Activated CD4-positive, alpha-beta T cell treated with anti-CD3 and anti-CD28 coated beads, Interleukin-2, amount 50 U/mL, for 48 hours (primary cell): ENCODE measurements at regions not wholly inside any gene's neighbourhood (a gene's known extent, or its start where the extent isn't known, plus 50 kb on each side); places are given as distances from the start of the nearest gene placed in this dataset.
"Not testable (repeated sequence)": the region's sequence is repeated elsewhere in the genome, so short reads cannot be mapped to it uniquely, and the experiment has no call there.

Experiments
- DNase-seq, 2 experiments: peaks; one replicate each; pipeline ENCODE4 v3.0.0-alpha.2; 2020

- DNase-seq, result no peak
These were observed 620.8 kb upstream of the ADGRL3 start for GRCh38 chr4:60579335-60579734.

- DNase-seq, result no peak
These were observed 618.1 kb upstream of the ADGRL3 start for GRCh38 chr4:60581919-60582536.

GRCh38 chr4:60588556-60588955, 611.6 kb upstream of the ADGRL3 start:
- no peak for DNase-seq

- no peak for DNase-seq
These were observed 610.7 kb upstream of the ADGRL3 start for GRCh38 chr4:60589425-60589824.

- DNase-seq, result no peak
These were observed 610.0 kb upstream of the ADGRL3 start for GRCh38 chr4:60590116-60590515.

GRCh38 chr4:60605646-60606354, 594.3 kb upstream of the ADGRL3 start:
- DNase-seq, result no peak

- no peak for DNase-seq
These were observed 588.2 kb upstream of the ADGRL3 start for GRCh38 chr4:60611762-60612496.

GRCh38 chr4:60617731-60618130, 582.4 kb upstream of the ADGRL3 start:
- no peak for DNase-seq

GRCh38 chr4:60619531-60620305, 580.4 kb upstream of the ADGRL3 start:
- no peak for DNase-seq

GRCh38 chr4:60637976-60638375, 562.1 kb upstream of the ADGRL3 start:
- no peak for DNase-seq

- no peak for DNase-seq
These were observed 551.4 kb upstream of the ADGRL3 start for GRCh38 chr4:60648774-60649173.

GRCh38 chr4:60652933-60653332, 547.2 kb upstream of the ADGRL3 start:
- no peak for DNase-seq

GRCh38 chr4:60655356-60655755, 544.8 kb upstream of the ADGRL3 start:
- no peak for DNase-seq

- DNase-seq, result no peak
These were observed 544.0 kb upstream of the ADGRL3 start for GRCh38 chr4:60656171-60656570.

- DNase-seq, result no peak
These were observed 543.1 kb upstream of the ADGRL3 start for GRCh38 chr4:60657041-60657440.

- no peak for DNase-seq
These were observed 542.3 kb upstream of the ADGRL3 start for GRCh38 chr4:60657807-60658206.

- no peak for DNase-seq
These were observed 536.4 kb upstream of the ADGRL3 start for GRCh38 chr4:60663769-60664168.

- no peak for DNase-seq
These were observed 517.2 kb upstream of the ADGRL3 start for GRCh38 chr4:60682901-60683300.

- DNase-seq, result no peak
These were observed 516.8 kb upstream of the ADGRL3 start for GRCh38 chr4:60683357-60683756.

- no peak for DNase-seq
These were observed 516.2 kb upstream of the ADGRL3 start for GRCh38 chr4:60683973-60684372.

- not testable (repeated sequence) for DNase-seq
These were observed 504.1 kb upstream of the ADGRL3 start for GRCh38 chr4:60696062-60696461.

GRCh38 chr4:60709061-60709460, 491.1 kb upstream of the ADGRL3 start:
- no peak for DNase-seq

- DNase-seq, result no peak
These were observed 481.3 kb upstream of the ADGRL3 start for GRCh38 chr4:60718874-60719273.
